ENCODE measurements at regions not wholly inside any gene's neighbourhood (a gene's known extent, or its start where the extent isn't known, plus 50 kb on each side); places are given as distances from the start of the nearest gene placed in this dataset.

DNA sequence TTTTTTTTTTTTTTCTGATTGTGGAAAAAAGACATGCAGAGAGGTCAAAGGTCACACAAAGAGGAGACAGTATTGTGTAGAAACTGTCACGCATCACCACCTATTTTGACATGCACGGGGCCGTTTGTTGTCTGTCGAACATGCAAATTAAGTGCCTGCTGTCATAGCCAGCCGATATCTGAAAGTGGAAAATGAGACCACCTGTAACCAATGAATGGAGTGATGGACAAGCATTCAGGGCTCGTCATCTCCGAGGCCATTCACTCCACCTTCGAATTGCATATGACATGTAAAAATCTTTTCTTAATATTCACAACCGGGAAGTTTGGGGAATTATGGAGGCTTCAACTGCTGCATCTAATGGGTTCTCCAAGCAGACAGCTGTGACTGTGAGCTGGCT lies 512.2 kb upstream of the ADAMTS16 start:
- Histone ChIP-seq H3K27ac (no peak overlapping the region), H3K4me1 (replicated peaks in 1 of 2) (peaks cover 0 to 27% of the 10 kb centered on the region in 2 donors), H3K4me3 (no peak overlapping the region)
- in situ Hi-C loops (cut with MboI; ENCODE audit: low pct_unique_long_range_greater_than_20kb in 2 of 9, low sequenced_read_pairs in 9 of 9, unreplicated experiment in 9 of 9), result no loop called here
- 7 to 60% (median 25%) methylated on average over 3 to 8 of the region's 9 CpGs; no CpG with 5 or more reads in 1 of the 10 experiments for WGBS, 10 experiments
- ATAC-seq (replicated peaks in 6 of 8), result peak in 3 of 8 experiments; percentile 54 to 55 (median 54)

DNA sequence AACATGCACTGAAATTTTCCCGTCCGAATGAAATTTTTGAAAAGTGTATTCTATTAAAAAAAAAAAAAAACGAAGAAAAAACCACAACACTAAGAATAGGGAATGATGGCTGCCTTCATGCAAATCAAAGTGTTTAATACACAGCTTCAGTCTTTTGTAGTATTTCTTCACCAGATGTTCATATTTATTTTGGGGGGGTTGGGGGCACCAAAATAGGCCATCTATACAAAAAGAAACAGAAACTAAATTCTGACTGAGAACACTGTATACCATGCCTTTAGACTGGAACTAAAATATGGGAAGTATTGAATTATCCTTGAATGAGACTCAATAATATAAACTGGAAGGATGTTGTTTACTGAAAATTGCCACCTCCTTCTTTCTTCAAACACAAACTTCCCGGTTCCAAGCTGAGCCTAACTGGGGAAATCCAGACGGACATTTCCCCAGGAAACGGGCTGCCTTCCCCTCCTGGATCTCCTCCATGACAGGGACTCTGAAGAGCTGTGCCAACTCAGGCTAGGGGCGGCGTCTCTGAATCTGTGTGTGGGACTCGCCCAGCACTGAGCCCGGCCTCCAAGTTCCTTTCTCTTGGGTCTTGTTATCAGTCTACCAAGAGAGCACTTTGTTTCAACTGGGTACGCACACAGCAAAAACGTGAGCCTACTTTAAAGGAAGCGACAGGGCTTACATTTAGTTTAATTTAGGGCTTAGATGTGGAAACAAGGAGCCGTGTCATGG lies 511.3 kb upstream of the ADAMTS16 start:
- no peak overlapping the region for H3K4me3 ChIP-seq
- peaks cover 0 to 27% of the 10 kb centered on the region in 2 donors for H3K4me1 ChIP-seq (replicated peaks in 1 of 2)
- 27 to 100% (median 80%) methylated on average over 2 to 13 of the region's 14 CpGs; no CpG with 5 or more reads in 1 of the 10 experiments for WGBS, 10 experiments
- in situ Hi-C loops (cut with MboI; ENCODE audit: low pct_unique_long_range_greater_than_20kb in 2 of 9, low sequenced_read_pairs in 9 of 9, unreplicated experiment in 9 of 9), result no loop called here
- ATAC-seq (replicated peaks in 6 of 8), result no peak
- no peak overlapping the region for H3K27ac ChIP-seq

DNA sequence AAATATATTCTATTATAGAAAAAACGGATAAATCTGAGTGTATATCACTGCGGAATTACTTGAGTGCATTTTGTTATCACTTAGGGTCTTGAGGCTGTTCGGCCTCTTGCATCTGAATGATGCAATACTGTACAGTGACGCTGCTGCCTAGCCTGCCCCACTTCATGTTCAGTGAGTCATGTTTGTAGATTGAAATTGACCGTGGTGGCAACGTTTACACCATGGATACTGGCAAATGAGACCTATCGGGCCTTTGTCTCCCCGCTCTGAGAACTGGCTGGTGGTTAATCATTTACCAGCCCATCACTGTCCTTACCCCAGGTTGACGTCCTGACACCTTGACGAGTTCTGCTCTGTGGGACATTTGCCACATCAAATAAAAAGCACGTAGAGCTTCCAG lies 510.1 kb upstream of the ADAMTS16 start:
- in situ Hi-C loops (cut with MboI; ENCODE audit: low pct_unique_long_range_greater_than_20kb in 2 of 9, low sequenced_read_pairs in 9 of 9, unreplicated experiment in 9 of 9), result no loop called here
- H3K4me3 ChIP-seq, result no peak overlapping the region
- ATAC-seq (replicated peaks in 6 of 8), result peak in 5 of 8 experiments; percentile 43 to 100 (median 95)
- H3K4me1 ChIP-seq (replicated peaks in 1 of 2), result peaks cover 0 to 28% of the 10 kb centered on the region in 2 donors
- 37 to 100% (median 68%) methylated on average over 1 to 11 of the region's 11 CpGs for WGBS, 10 experiments
- peak overlapping the region in 1 of 2 donors; percentile 49 for H3K27ac ChIP-seq

DNA sequence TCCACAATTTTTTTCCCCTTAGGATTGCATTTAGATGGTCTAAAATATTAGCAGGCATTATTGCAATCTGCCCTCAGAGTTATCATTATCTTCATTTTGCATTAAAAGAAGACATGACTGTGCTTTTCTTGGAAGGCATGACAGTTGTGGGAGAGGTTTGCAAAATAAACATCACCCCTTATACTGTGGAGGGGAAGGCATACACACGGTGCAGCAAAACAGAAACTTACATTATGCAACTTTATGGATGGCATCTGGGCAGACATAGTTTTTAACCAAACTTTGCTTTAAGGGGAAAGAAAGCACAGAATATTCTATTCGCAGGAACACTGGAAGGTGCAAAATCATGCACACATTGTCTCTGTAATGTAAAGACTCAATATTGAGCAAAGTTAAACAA lies 505.8 kb upstream of the ADAMTS16 start:
- in situ Hi-C loops (cut with MboI; ENCODE audit: low pct_unique_long_range_greater_than_20kb in 2 of 9, low sequenced_read_pairs in 9 of 9, unreplicated experiment in 9 of 9), result no loop called here

DNA sequence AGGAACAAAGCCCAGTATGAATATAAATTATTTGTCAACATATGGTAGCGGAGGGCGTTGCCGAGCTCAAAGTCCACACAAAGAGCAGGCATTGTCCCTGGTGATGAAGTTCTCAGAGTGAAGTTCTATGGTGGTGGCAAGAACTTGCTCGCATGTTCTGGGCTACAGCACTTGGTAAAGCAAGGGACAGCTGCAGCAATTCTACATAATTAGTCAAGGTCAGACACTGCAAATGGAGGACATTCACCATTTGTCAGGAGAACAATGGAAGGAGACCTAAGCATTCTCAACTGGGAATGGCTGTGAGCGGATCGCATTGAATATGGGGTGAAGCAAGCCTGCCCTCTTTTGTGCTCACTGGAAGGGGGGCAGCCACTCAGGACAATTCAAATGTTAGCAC lies 503.8 kb upstream of the ADAMTS16 start:
- Histone ChIP-seq H3K4me1 (replicated peaks in 1 of 2) (peaks cover 0 to 53% of the 10 kb centered on the region in 2 donors), H3K4me3 (no peak overlapping the region), H3K27ac (no peak overlapping the region)
- in situ Hi-C loops (cut with MboI; ENCODE audit: low pct_unique_long_range_greater_than_20kb in 2 of 9, low sequenced_read_pairs in 9 of 9, unreplicated experiment in 9 of 9), result no loop called here
- ATAC-seq (replicated peaks in 6 of 8), result peak in 4 of 8 experiments; percentile 78 to 81 (median 80)
- WGBS, 10 experiments, result 0 to 100% (median 39%) methylated on average over 3 to 6 of the region's 6 CpGs; no CpG with 5 or more reads in 3 of the 10 experiments

More for the DNA sequence above, 505.8 kb upstream of the ADAMTS16 start:
- H3K4me1 ChIP-seq (replicated peaks in 1 of 2), result peaks cover 0 to 44% of the 10 kb centered on the region in 2 donors
- H3K27ac ChIP-seq, result no peak overlapping the region
- no peak overlapping the region for H3K4me3 ChIP-seq
- WGBS, 10 experiments, result 0 to 100% (median 56%) methylated on average over 1 to 2 of the region's 2 CpGs
- ATAC-seq (replicated peaks in 6 of 8), result peak in 2 of 8 experiments; percentile 31 to 89

DNA sequence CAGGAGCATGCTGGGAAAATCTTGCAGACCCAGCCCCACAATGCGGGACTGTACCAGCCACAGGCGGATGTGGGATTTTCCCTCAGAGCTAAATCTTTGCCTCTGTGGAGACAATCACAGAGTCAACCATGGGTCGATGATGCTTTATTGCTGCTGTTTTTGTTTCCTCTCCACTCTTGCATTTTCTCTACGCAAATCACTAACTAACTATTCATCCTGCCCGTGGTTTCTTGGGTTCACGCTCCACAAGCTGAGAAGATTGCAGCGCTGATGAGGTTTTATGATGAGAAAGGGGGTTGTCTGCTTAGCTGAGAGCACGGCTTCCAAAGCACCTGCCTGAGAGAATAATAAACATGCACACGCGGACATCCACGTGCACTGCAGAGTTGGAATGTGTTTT lies 500.2 kb upstream of the ADAMTS16 start:
- WGBS, 10 experiments, result 0 to 63% (median 8%) methylated on average over 1 to 11 of the region's 11 CpGs
- peak overlapping the region in 1 of 5 donors; percentile 3 for H3K4me3 ChIP-seq
- peak in 5 of 8 experiments; percentile 45 to 80 (median 67) for ATAC-seq (replicated peaks in 6 of 8)
- H3K4me1 ChIP-seq (replicated peaks in 1 of 2), result peaks cover 0 to 53% of the 10 kb centered on the region in 2 donors
- in situ Hi-C loops (cut with MboI; ENCODE audit: low pct_unique_long_range_greater_than_20kb in 2 of 9, low sequenced_read_pairs in 9 of 9, unreplicated experiment in 9 of 9), result no loop called here
- peak overlapping the region in 1 of 2 donors; percentile 14 for H3K27ac ChIP-seq

DNA sequence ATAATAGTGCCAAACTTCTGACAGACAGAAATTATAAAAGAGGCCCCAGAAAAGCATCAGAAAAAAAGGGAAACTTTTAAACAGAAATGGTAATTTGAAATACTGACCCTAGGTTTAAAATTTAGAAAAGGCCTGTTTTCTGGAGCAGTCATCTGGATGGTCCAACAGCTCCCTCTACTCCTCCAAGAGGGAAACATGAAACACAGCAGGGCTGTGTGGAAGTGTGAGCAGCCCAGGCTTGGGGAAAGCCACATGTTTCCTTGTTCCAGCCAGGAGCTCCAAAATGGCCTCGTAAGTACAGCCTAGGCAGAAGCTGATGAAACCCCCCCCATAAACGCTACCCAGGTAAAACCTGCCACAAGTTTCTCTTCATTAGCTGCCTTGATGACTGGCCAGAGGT lies 499.3 kb upstream of the ADAMTS16 start:
- H3K4me3 ChIP-seq, result no peak overlapping the region
- WGBS, 10 experiments, result 10 to 76% (median 43%) methylated on average over 2 of the region's 2 CpGs; no CpG with 5 or more reads in 6 of the 10 experiments
- peaks cover 0 to 47% of the 10 kb centered on the region in 2 donors for H3K4me1 ChIP-seq (replicated peaks in 1 of 2)
- in situ Hi-C loops (cut with MboI; ENCODE audit: low pct_unique_long_range_greater_than_20kb in 2 of 9, low sequenced_read_pairs in 9 of 9, unreplicated experiment in 9 of 9), result no loop called here
- peak in 6 of 8 experiments; percentile 59 to 95 (median 68) for ATAC-seq (replicated peaks in 6 of 8)
- H3K27ac ChIP-seq, result no peak overlapping the region

DNA sequence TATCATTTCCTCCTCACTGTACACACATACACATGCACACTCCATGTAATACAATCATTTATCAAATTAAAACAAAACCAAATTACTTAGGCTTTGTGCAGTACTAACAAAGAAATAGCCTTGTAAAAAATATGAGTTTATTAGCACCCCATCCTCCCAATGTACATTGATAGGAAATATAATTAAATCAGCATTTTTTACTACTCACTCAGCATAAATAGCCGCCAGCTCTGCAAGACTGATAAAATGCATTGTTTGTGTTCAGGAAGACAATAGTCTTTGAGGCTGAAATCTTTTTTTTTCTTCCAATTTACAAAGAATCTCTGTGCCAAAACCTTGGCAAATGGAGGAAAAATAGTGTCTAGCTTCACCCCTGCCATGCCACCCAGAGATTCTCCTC lies 497.6 kb upstream of the ADAMTS16 start:
- WGBS, 10 experiments, result 14 to 100% (median 83%) methylated on average over 1 of the region's 1 CpG; no CpG with 5 or more reads in 3 of the 10 experiments
- in situ Hi-C loops (cut with MboI; ENCODE audit: low pct_unique_long_range_greater_than_20kb in 2 of 9, low sequenced_read_pairs in 9 of 9, unreplicated experiment in 9 of 9), result no loop called here
- Histone ChIP-seq H3K27ac (no peak overlapping the region), H3K4me3 (no peak overlapping the region), H3K4me1 (replicated peaks in 1 of 2) (peaks cover 0 to 46% of the 10 kb centered on the region in 2 donors)
- ATAC-seq (replicated peaks in 6 of 8), result no peak

DNA sequence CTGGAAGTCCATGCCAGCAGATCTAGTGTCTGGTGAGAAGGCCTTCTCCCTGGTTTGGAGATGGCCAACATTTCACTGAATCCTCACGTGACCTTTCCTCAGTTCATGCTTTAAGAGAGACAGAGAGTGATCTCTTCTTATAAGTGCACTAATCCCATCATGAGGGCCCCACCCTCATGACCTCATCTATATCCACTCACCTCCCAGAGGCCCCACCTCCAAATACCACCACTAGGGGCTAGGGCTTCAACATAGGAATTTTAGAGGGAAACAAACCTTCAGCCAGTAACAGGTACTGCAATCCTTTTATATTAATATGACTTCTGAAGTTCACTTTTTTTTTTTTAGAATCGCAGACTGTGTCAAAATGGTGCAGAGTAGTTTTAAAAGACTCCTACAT lies 496.9 kb upstream of the ADAMTS16 start:
- no peak overlapping the region for H3K4me3 ChIP-seq
- peaks cover 0 to 49% of the 10 kb centered on the region in 2 donors for H3K4me1 ChIP-seq (replicated peaks in 1 of 2)
- in situ Hi-C loops (cut with MboI; ENCODE audit: low pct_unique_long_range_greater_than_20kb in 2 of 9, low sequenced_read_pairs in 9 of 9, unreplicated experiment in 9 of 9), result no loop called here
- WGBS, 10 experiments, result 28 to 100% (median 95%) methylated on average over 1 to 2 of the region's 2 CpGs; no CpG with 5 or more reads in 3 of the 10 experiments
- no peak for ATAC-seq (replicated peaks in 6 of 8)
- H3K27ac ChIP-seq, result no peak overlapping the region

DNA sequence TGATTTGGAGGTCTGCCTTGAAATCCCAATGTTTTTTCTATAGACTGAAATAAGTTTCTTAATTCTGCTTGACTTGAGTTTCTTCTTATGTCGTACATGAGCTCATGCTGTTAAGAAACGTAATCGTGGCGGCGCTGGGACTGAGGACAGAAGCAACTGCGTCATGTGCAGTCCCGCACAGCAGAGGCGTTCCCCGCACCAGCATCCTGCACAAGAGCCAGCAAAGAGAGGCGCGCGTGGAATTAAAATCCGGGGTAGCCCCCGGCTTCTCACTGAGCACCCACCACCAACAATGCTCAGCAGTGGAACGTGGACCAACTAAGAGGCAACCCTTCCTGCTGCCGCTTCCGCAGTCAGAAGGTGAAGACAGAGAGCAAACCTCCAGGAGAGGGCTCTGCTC lies 496.2 kb upstream of the ADAMTS16 start:
- no peak overlapping the region for H3K4me3 ChIP-seq
- no peak for ATAC-seq (replicated peaks in 6 of 8)
- H3K4me1 ChIP-seq (replicated peaks in 1 of 2), result peaks cover 0 to 43% of the 10 kb centered on the region in 2 donors
- H3K27ac ChIP-seq, result no peak overlapping the region
- 67 to 97% (median 92%) methylated on average over 2 to 8 of the region's 17 CpGs; no CpG with 5 or more reads in 4 of the 10 experiments for WGBS, 10 experiments
- in situ Hi-C loops (cut with MboI; ENCODE audit: low pct_unique_long_range_greater_than_20kb in 2 of 9, low sequenced_read_pairs in 9 of 9, unreplicated experiment in 9 of 9), result no loop called here

DNA sequence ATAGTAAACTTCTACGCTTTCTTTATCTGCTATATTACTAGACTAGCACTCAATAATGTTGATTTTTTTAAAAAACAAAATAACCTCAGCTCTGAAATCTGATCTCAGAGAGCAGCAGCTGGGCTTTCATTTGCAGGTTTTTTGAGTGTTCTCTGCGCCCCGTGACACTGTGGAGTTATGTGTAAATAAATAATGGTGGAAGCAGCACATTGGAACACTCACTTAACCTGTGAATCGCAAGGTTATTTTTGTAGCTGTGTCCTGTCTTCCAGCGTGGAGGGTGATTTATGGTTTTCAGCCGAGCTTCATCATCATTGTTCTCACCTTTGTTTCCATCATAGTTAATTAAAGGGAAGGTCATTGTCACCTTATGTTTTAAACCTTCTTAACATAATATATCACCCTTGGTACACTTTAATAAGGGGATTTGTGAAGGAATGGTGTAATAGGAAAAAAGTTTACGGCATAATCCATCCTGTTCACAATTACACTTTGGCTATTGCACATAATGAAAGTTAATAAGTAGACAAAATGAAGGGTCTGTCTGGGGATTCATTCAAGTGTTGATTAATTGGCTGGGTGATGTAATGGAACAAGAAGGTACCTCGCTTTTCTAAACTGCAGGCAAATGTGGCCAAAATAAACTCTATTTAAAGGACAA lies 493.3 kb upstream of the ADAMTS16 start:
- 0 to 52% (median 33%) methylated on average over 2 to 7 of the region's 8 CpGs for WGBS, 10 experiments
- Histone ChIP-seq H3K4me3 (no peak overlapping the region), H3K4me1 (replicated peaks in 1 of 2) (peaks cover 0 to 25% of the 10 kb centered on the region in 2 donors), H3K27ac (no peak overlapping the region)
- in situ Hi-C loops (cut with MboI; ENCODE audit: low pct_unique_long_range_greater_than_20kb in 2 of 9, low sequenced_read_pairs in 9 of 9, unreplicated experiment in 9 of 9), result no loop called here
- ATAC-seq (replicated peaks in 6 of 8), result peak in 5 of 8 experiments; percentile 42 to 95 (median 94)

DNA sequence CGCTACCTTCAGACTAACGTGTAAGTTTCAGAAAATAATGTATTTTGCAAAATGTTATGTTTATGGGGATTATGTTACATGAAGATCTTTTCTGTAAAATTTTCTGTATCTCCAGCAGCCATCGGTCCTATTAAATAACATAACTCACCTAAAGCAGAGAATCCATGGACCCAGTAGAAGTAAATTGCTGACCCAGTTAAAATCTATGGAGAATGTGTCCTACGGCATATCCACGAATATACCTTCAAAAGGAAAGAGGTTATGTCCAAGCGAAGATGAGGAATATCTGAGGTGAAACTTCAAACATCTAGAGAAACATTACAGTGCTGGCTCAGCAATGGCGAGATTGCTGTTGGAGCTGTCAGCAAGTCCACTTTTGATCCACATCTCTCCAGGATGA lies 492.2 kb upstream of the ADAMTS16 start:
- no peak overlapping the region for H3K4me3 ChIP-seq
- in situ Hi-C loops (cut with MboI; ENCODE audit: low pct_unique_long_range_greater_than_20kb in 2 of 9, low sequenced_read_pairs in 9 of 9, unreplicated experiment in 9 of 9), result no loop called here
- peaks cover 0 to 36% of the 10 kb centered on the region in 2 donors for H3K4me1 ChIP-seq (replicated peaks in 1 of 2)
- ATAC-seq (replicated peaks in 6 of 8), result no peak
- WGBS, 10 experiments, result 16 to 96% (median 77%) methylated on average over 1 to 7 of the region's 7 CpGs; no CpG with 5 or more reads in 1 of the 10 experiments
- H3K27ac ChIP-seq, result no peak overlapping the region

DNA sequence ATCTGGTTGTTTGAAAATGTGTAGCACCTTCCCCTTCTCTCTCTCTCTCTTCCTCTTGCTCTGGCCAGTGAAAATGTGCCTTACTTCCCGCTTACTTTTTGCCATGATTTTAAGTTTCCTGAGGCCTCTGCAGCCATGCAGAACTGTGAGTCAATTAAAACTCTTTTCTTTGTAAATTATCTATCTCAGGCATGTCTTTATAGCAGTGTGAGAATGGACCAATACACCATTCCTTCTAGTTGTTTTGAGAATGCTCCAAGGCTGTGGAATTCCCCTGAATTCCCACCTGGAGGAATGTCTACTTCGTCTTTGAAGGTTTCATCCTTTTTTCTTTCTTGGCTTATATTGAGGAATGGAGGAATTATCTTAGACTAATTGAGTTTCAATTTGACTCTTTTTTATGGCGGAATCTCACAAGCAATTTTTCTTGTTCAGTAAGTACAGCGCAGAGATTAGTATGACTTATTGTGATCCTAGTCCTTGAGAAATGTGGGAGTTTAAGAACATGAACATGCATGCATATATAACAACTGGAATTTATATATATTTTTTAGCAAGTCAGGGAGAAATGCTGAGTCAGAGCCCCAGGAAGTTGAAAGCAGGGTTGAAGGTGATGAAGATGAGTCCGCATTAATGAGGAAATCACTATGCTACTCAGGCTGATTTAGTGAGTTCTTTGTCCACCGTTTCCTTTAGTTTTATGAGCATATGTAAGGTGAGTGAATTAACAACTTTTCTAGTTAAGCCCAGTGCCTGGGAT lies 488.1 kb upstream of the ADAMTS16 start:
- H3K27ac ChIP-seq, result no peak overlapping the region
- peaks cover 0 to 27% of the 10 kb centered on the region in 2 donors for H3K4me1 ChIP-seq (replicated peaks in 1 of 2)
- no peak for ATAC-seq (replicated peaks in 6 of 8)
- in situ Hi-C loops (cut with MboI; ENCODE audit: low pct_unique_long_range_greater_than_20kb in 2 of 9, low sequenced_read_pairs in 9 of 9, unreplicated experiment in 9 of 9), result no loop called here
- WGBS, 10 experiments, result 34 to 97% (median 76%) methylated on average over 2 to 6 of the region's 6 CpGs
- H3K4me3 ChIP-seq, result no peak overlapping the region

All from motor neuron (in vitro differentiated cells).